ENCODE measurements at regions not wholly inside any gene's neighbourhood (a gene's known extent, or its start where the extent isn't known, plus 50 kb on each side); places are given as distances from the start of the nearest gene placed in this dataset.

DNA sequence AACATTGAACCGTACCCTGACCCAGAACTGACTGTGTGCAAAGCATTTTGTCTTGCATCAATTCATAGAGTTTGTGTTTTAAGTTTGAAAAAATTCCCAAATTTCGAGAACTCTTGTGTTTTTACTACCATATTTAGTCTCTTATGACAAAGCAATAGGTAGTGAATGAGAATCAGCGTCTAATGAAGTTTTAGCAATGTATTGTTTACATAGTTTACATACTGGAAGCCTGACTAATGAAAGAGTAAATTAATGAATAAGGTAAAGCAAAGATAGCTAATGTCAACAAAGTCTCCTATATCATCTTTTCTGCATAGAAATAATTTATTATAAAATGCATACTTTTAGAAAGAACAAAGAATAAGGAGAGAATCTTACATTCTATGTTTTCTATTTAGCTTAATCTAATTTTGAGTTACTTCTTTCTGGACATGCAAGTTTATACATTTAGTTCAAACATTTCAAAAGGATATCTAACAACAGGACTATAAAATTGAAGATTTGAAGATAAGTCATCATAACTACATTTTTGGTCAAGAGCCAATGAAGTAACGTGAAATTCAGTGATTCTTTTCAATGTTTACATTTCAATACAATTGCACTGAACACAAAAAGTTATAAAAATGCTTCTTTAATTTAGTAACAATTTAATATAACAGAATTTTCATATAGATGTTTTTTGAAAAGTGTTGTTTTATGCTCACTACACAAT lies 1943.7 kb downstream of the NCAM2 start:
- Mint-ChIP-seq H3K4me3 (no peak overlapping the region), H3K27me3 (ENCODE audit: low read depth in 3 of 3) (peaks cover 0 to 4% (median 0%) of the 10 kb centered on the region in 3 donors), H3K27ac (no peak overlapping the region), H3K4me1 (no peaks in the 10 kb centered on the region), H3K9me3 (peaks cover 6 to 50% (median 21%) of the 10 kb centered on the region in 6 donors), H3K36me3 (no peaks in the 10 kb centered on the region)
- no peak for DNase-seq

DNA sequence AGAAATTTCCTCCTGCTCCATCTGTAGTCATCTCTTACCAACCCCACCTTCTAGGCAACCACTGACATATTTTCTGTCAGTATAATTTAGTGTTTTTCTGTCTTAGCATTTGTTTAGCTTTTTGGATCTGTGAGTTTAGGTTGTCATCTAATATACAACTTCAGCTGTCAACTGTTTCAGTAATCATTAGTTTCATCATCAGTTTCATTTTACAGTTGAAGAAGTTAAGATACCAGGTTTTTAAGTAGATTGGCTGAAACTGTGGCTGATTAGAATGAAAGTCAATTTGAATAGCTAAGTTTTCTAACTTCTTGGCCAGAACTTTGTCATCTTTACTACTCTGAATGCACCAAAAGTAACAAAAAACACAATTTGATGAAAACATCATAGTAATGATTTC lies 1957.3 kb downstream of the NCAM2 start:
- peaks cover 0 to 3% (median 2%) of the 10 kb centered on the region in 3 donors for H3K27me3 Mint-ChIP-seq (ENCODE audit: low read depth in 3 of 3)
- no peak for DNase-seq
- H3K27ac Mint-ChIP-seq: no peak overlapping the region
- no peak overlapping the region for H3K4me3 Mint-ChIP-seq
- peaks cover 0 to 4% (median 0%) of the 10 kb centered on the region in 3 donors for H3K36me3 Mint-ChIP-seq
- H3K4me1 Mint-ChIP-seq: no peaks in the 10 kb centered on the region
- peaks cover 14 to 37% (median 30%) of the 10 kb centered on the region in 6 donors for H3K9me3 Mint-ChIP-seq

DNA sequence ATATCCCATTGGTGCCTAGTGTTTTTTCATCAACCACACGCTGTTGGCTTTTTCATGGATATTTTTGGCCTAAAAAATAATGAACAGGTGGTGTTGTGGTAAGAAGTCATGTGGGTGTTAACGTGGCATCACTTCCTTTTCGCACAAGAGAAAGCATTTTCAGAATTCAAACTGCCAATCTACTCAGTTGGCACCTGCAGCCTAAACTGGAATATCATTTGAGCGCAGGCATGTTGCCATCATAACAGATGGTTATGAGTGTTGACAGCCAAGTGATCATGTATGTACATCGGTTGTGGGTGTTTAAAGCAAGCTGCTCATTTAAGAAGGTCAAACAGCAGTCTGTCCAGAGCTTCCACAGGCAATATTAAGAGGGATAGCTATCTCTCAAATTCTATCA lies 1963.0 kb downstream of the NCAM2 start:
- no peak overlapping the region for H3K27ac Mint-ChIP-seq
- peaks cover 14 to 64% (median 30%) of the 10 kb centered on the region in 6 donors for H3K9me3 Mint-ChIP-seq
- DNase-seq: no peak
- no peaks in the 10 kb centered on the region for H3K36me3 Mint-ChIP-seq
- H3K4me3 Mint-ChIP-seq: no peak overlapping the region
- H3K27me3 Mint-ChIP-seq (ENCODE audit: low read depth in 3 of 3): peaks cover 0 to 3% (median 2%) of the 10 kb centered on the region in 3 donors
- no peaks in the 10 kb centered on the region for H3K4me1 Mint-ChIP-seq

DNA sequence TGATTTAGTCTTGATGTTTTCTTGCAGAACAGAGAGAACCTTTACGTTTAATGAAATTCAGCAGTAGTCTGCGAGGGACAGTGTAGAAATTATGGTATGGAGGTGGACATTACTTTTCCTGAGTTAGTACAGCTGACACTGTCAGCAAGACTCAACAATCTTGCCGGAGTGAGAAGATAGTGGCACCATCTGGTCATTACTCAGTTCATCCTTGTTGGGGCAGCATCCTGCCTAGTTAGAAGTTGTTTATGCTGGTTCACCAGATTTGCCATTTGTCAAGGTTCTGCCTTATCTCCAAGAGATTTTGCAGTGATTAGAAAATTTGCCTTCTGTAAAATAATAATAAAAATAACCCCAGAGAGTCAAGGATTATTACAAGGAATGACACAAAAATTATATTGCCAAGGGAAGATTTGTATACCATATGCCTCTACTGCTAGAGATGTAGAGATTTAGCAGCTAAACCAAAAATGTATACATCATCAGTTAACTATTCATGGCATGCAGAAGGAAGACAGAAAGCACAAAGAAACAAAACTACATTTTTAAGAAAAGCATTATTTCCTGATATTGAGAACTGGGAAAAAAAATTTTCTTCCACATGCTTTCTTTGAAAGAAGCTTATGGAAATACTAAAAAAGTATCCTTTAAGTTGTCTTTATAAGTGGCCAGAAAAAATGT lies 1967.4 kb downstream of the NCAM2 start:
- H3K4me1 Mint-ChIP-seq: no peaks in the 10 kb centered on the region
- H3K36me3 Mint-ChIP-seq: no peaks in the 10 kb centered on the region
- H3K9me3 Mint-ChIP-seq: peaks cover 5 to 60% (median 26%) of the 10 kb centered on the region in 6 donors
- H3K4me3 Mint-ChIP-seq: no peak overlapping the region
- H3K27ac Mint-ChIP-seq: no peak overlapping the region
- DNase-seq: no peak
- H3K27me3 Mint-ChIP-seq (ENCODE audit: low read depth in 3 of 3): no peaks in the 10 kb centered on the region

DNA sequence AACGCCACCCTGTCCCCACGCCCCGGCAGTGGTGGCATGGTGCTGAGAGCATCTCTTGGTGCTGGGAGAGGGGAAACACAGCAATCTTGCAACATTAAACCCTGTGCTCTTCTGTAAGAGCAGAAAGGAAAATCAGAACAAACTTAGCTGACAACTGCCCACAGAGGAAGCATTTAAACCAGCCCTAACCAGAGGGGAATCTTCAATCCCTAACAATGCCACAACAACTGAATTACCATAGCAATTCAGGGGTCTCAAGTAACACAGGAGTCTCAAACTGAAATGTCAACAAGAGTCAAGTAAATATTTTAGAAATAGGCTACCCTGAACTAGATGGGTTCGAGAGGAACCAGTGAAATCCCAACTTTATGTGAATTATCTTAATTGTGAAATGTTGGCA lies 1983.6 kb downstream of the NCAM2 start:
- H3K4me3 Mint-ChIP-seq: no peak overlapping the region
- no peak overlapping the region for H3K27ac Mint-ChIP-seq
- H3K4me1 Mint-ChIP-seq: no peaks in the 10 kb centered on the region
- no peak for DNase-seq
- H3K27me3 Mint-ChIP-seq (ENCODE audit: low read depth in 3 of 3): no peaks in the 10 kb centered on the region
- peaks cover 20 to 52% (median 31%) of the 10 kb centered on the region in 6 donors for H3K9me3 Mint-ChIP-seq
- no peaks in the 10 kb centered on the region for H3K36me3 Mint-ChIP-seq

DNA sequence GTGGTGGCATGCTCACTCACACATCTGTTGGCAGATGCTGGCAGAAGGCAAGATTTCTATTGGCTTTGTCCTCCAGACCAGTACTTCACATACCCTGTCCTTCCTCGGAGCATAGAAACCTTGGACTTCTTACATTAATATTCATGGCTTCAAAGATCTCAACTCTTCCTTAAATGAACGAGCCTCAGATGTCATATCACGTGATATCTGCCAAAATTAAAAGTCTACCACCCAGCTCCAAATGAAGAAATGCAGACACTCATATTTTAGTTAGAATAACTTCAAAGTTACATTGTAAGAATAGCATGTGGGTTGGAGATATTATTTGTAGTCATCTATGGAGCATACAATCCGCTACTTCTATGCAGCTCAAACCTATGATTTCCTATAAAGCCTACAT lies 1994.9 kb downstream of the NCAM2 start:
- Mint-ChIP-seq H3K27ac (no peak overlapping the region), H3K4me3 (no peak overlapping the region), H3K4me1 (no peaks in the 10 kb centered on the region), H3K27me3 (ENCODE audit: low read depth in 3 of 3) (peaks cover 0 to 3% (median 0%) of the 10 kb centered on the region in 3 donors), H3K36me3 (peaks cover 0 to 4% (median 0%) of the 10 kb centered on the region in 3 donors), H3K9me3 (peaks cover 12 to 64% (median 35%) of the 10 kb centered on the region in 6 donors)
- DNase-seq: no peak

DNA sequence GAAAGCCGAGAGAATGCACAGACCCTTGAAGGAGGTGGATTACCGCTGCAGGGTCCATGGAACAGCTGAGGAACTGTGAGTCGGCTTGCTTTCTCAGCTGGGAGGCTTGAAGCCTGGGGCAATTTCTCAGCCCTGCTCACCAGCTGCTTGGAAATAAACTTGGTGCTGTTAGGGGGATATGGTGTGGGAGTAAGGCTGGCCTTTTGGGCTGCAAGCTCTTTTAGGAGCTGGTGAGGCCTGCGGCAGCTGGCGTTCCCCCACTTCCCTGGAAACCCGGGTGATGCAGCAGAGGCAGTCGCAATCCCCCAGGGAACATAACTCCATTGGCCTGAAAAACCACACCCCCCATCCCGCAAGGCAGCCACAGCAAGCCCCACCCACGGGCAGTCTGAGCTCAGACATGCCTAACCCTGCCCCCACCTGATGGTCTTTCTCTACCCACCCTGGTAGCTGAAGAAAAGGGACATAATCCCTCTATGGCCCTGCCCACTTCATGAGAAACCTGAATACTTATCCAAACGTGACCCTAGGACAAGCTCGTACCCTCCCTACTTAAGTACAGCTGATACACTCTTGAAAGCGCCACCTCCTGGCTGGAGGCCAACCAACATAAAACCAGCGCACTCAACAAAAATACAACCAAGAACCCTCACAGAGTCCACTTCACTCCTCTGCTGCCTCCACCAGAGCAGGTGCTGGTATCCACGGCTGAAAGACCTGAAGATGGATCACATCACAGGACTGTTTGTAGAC lies 1995.8 kb downstream of the NCAM2 start:
- peaks cover 0 to 3% (median 0%) of the 10 kb centered on the region in 3 donors for H3K27me3 Mint-ChIP-seq (ENCODE audit: low read depth in 3 of 3)
- H3K4me3 Mint-ChIP-seq: no peak overlapping the region
- H3K27ac Mint-ChIP-seq: no peak overlapping the region
- H3K4me1 Mint-ChIP-seq: no peaks in the 10 kb centered on the region
- no peak for DNase-seq
- H3K36me3 Mint-ChIP-seq: peaks cover 0 to 4% (median 0%) of the 10 kb centered on the region in 3 donors
- H3K9me3 Mint-ChIP-seq: peaks cover 13 to 63% (median 34%) of the 10 kb centered on the region in 6 donors

DNA sequence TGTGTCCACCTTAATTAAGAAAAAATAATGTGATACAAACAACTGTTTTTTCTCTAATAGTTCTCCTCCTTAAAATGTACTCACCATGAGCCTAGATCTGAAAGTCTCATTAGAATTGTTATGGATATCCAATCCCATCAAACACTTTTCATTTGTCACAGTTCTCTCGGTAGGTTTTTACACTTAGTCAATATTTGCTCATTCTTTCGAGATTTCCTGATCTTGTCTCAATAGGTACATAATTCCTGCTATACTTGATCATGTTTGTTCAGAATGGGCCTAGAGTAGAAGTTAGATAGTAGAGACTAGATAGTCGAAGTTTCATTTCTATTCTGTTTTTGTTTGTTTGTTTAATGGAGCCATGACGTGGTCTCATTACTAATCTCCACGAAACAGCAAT lies 2005.7 kb downstream of the NCAM2 start:
- no peak for DNase-seq
- Mint-ChIP-seq H3K9me3 (peaks cover 2 to 19% (median 11%) of the 10 kb centered on the region in 6 donors), H3K36me3 (no peaks in the 10 kb centered on the region), H3K4me3 (no peak overlapping the region), H3K27me3 (ENCODE audit: low read depth in 3 of 3) (no peaks in the 10 kb centered on the region), H3K27ac (no peak overlapping the region), H3K4me1 (no peaks in the 10 kb centered on the region)

DNA sequence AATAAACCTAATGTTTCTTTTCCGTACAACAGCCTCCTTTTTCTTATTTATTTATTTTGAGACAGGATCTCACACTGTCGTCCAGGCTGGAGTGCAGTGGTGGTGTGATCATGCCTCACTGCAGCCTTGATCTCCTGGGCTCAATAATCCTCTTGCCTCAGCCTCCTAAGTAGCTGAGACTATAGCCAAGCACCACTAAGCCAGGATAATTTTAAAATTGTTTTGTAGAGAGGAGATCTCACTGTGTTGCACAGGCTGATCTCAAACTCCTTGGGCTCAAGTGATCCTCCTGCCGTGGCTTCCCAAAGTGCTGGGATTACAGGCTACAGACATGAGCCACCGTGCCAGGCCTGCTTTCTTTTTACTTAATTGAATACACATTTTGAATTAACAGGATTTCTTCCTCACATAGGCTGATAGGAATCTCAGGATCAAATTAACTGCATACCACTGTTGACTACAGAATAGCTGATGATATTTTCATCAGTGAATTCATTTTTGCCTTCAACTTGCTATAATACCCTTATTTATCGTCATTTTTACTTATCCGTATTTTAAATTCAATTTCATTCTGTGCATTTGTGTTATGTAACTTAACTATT lies 2010.5 kb downstream of the NCAM2 start:
- H3K9me3 Mint-ChIP-seq: peaks cover 7 to 31% (median 16%) of the 10 kb centered on the region in 6 donors
- no peaks in the 10 kb centered on the region for H3K27me3 Mint-ChIP-seq (ENCODE audit: low read depth in 3 of 3)
- H3K4me1 Mint-ChIP-seq: no peaks in the 10 kb centered on the region
- no peak overlapping the region for H3K4me3 Mint-ChIP-seq
- H3K27ac Mint-ChIP-seq: no peak overlapping the region
- DNase-seq: no peak
- no peaks in the 10 kb centered on the region for H3K36me3 Mint-ChIP-seq

DNA sequence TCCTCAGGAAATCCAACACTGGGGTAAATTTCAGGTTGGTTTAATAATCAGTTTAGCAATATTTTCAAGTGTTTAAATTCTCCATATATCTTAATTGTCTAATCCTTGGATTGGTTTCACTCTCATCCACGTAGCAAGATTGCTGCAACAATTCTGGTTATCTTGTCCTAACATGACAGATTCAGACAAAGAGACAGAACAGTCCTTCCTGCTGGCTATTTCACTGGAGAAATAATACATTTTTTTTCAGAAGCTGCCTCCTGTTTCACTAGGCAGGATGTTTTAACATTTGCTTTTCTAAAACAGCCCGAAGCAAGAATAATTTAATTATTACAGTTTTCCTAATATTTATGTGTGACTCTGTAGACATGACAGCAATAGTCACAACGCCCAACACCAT lies 2011.2 kb downstream of the NCAM2 start:
- H3K27me3 Mint-ChIP-seq (ENCODE audit: low read depth in 3 of 3): no peaks in the 10 kb centered on the region
- no peak overlapping the region for H3K27ac Mint-ChIP-seq
- H3K36me3 Mint-ChIP-seq: no peaks in the 10 kb centered on the region
- peaks cover 7 to 30% (median 17%) of the 10 kb centered on the region in 6 donors for H3K9me3 Mint-ChIP-seq
- H3K4me1 Mint-ChIP-seq: no peaks in the 10 kb centered on the region
- no peak for DNase-seq
- H3K4me3 Mint-ChIP-seq: no peak overlapping the region

DNA sequence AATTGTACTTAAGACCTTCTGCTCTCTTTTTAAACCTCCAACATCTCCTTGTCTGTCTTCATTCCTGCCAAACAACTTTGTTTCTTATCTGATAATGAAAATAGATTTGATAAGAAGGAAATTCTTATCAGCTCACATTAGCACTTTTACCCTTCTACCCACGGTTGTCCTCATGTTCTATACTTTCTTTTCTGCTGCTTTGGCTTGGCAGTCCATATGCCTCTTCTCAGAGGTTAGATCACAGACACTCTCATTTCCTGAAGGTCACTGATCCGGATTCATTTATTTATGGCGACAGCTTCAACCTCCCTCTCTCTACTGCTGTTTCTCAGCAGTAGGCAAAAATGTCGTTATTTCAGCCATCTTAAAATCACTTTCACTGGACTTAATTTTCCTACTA lies 2015.8 kb downstream of the NCAM2 start:
- Mint-ChIP-seq H3K27ac (no peak overlapping the region), H3K27me3 (ENCODE audit: low read depth in 3 of 3) (peaks cover 0 to under 1% (median 0%) of the 10 kb centered on the region in 3 donors), H3K9me3 (peaks cover 19 to 45% (median 28%) of the 10 kb centered on the region in 6 donors), H3K36me3 (no peaks in the 10 kb centered on the region), H3K4me3 (no peak overlapping the region), H3K4me1 (no peaks in the 10 kb centered on the region)
- no peak for DNase-seq

DNA sequence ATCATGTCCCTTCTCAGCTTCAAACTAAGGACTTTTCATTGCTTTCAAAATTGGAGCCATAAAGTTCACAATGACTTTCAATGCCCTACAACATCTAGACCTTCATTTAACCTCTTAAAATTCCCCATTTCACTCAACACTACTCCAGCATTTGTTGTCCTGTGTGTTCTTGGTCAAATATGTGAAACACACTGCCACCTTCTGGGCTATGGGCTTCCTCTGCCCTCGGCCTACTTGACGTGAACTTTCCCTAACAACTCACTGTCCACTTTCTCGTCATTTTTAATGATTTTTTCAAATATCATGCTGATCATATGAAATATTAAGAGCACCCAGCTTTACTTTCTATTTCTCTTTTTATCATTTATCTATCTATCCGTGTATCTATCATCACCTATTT lies 2018.4 kb downstream of the NCAM2 start:
- Mint-ChIP-seq H3K9me3 (peaks cover 19 to 50% (median 32%) of the 10 kb centered on the region in 6 donors), H3K4me1 (no peaks in the 10 kb centered on the region), H3K27me3 (ENCODE audit: low read depth in 3 of 3) (peaks cover 0 to 3% (median 0%) of the 10 kb centered on the region in 3 donors), H3K27ac (no peak overlapping the region), H3K36me3 (no peaks in the 10 kb centered on the region), H3K4me3 (no peak overlapping the region)
- DNase-seq: no peak

DNA sequence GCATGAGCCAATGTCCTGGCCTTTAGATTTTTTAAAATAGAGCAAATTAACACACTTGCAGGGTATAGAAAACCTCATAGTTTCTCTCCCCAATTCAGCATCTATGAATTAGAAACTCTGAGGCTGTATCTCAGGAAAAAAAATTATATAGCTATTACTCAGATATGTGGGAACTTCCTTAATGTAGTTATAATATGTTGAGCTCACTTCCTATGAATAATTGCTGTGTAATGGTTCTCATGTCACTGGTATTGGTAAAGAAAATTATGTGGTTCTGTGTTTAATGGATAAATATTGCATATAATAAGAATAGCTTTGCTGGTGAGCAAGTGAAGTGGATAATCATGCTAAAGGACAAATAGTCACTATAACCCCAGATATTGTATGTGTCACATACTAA lies 2019.8 kb downstream of the NCAM2 start:
- Mint-ChIP-seq H3K4me1 (no peaks in the 10 kb centered on the region), H3K27me3 (ENCODE audit: low read depth in 3 of 3) (peaks cover 0 to 3% (median 0%) of the 10 kb centered on the region in 3 donors), H3K9me3 (peaks cover 19 to 54% (median 36%) of the 10 kb centered on the region in 6 donors), H3K4me3 (no peak overlapping the region), H3K27ac (no peak overlapping the region), H3K36me3 (no peaks in the 10 kb centered on the region)
- DNase-seq: no peak
